Lower lobe of right lung (tissue), 2 donors: ENCODE measurements at regions not wholly inside any gene's neighbourhood (a gene's known extent, or its start where the extent isn't known, plus 50 kb on each side); places are given as distances from the start of the nearest gene placed in this dataset.
"Not testable (repeated sequence)": the region's sequence is repeated elsewhere in the genome, so short reads cannot be mapped to it uniquely, and the experiment has no call there.

ENCODE experiments used
- ATAC-seq, 2 donors: fragments of 200-7000 bp; cut with Tn5 transposase; one replicate each; pipeline ENCODE4 v1.9.1; 2020 to 2022; ENCODE audit warnings: mild to moderate bottlenecking in 2 of 2, moderate library complexity in 2 of 2
- DNase-seq: peaks from one replicate; pipeline ENCODE4 v3.0.0-alpha.2; 2020
- H3K27ac ChIP-seq: fragments of 200-600 bp; one replicate; pipeline ENCODE4 v1.8.0; 2022
- H3K27me3 ChIP-seq: fragments of 200-600 bp; one replicate; pipeline ENCODE4 v1.8.0; 2022; ENCODE audit warnings: low read depth
- H3K36me3 ChIP-seq: fragments of 200-600 bp; one replicate; pipeline ENCODE4 v1.8.0; 2022; ENCODE audit warnings: mild to moderate bottlenecking
- H3K4me1 ChIP-seq: fragments of 200-600 bp; one replicate; pipeline ENCODE4 v1.8.0; 2022
- H3K4me3 ChIP-seq: fragments of 200-600 bp; one replicate; pipeline ENCODE4 v1.8.0; 2022; ENCODE audit warnings: mild to moderate bottlenecking
- H3K9me3 ChIP-seq: fragments of 200-600 bp; one replicate; pipeline ENCODE4 v1.8.0; 2022
- intact Hi-C: fragments of 100-400 bp; cut with DNase I; formaldehyde crosslinking; loops from one replicate; pipeline ENCODE4 v1.11.0; 2022
- TF ChIP-seq, protein P1 (sequence below): fragments of 200-600 bp; IDR thresholded peaks from one replicate; pipeline ENCODE4 v1.8.0; 2022; ENCODE audit warnings: antibody characterized with exemption, mild to moderate bottlenecking
- donor health status: DM: no; HTN: yes; CAD: no; lungs with severe emphysema.

DNA sequence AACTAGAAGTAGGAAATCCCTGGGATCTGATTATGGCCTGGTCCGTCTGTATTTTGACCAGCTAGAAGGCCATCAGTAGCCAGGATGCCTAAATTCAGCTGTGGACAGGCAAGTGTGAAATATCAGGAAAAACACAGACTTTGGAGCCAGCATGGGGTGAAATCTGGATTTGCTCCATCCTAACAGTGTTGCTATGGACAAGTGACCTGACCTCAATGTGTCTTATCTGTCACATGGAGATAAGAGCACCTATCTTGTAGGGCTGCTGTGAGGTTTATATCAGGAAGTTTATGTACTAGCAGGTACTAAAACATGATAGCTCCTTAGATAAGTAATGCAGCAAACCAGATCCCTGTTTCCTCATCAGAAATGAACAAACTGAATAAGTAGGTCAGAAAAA lies 460.4 kb downstream of the STK39 start:
- Histone ChIP-seq H3K4me1 (no peaks in the 10 kb centered on the region), H3K36me3 (no peaks in the 10 kb centered on the region), H3K9me3 (no peaks in the 10 kb centered on the region), H3K27ac (no peak overlapping the region), H3K27me3 (no peaks in the 10 kb centered on the region), H3K4me3 (no peak overlapping the region)
- ATAC-seq = no peak
- TF ChIP-seq, protein P1, sequence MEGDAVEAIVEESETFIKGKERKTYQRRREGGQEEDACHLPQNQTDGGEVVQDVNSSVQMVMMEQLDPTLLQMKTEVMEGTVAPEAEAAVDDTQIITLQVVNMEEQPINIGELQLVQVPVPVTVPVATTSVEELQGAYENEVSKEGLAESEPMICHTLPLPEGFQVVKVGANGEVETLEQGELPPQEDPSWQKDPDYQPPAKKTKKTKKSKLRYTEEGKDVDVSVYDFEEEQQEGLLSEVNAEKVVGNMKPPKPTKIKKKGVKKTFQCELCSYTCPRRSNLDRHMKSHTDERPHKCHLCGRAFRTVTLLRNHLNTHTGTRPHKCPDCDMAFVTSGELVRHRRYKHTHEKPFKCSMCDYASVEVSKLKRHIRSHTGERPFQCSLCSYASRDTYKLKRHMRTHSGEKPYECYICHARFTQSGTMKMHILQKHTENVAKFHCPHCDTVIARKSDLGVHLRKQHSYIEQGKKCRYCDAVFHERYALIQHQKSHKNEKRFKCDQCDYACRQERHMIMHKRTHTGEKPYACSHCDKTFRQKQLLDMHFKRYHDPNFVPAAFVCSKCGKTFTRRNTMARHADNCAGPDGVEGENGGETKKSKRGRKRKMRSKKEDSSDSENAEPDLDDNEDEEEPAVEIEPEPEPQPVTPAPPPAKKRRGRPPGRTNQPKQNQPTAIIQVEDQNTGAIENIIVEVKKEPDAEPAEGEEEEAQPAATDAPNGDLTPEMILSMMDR = no peak
- DNase-seq = no peak
- intact Hi-C loops = no loop called here

DNA sequence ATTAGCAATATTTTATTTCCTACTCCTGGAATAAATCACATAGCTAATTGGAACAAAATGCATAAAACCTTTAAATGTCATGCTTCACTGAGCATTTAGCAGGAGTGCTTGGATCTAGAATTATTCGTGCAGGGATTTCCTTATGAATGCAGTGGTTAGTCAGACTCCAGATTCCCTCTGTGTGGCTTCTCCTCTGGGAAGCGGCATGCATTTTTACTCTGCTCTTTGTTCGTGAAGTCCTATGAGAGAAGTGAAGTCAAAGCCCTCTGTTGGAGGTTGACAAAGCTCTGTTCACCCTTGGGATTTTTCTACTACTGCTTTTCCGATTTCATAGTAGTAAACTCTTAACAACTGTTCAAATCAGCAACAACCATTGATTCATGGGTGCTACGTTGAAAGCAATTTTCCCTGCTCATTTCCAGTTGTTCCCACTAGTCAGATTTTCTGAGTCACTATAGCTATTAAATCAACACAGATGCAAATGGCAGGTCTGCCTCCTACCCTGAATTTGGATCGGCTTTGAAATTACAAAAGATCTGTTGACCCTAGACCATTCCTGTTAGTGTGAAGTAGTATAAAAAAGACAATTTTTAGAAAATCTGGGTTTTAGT lies 461.7 kb downstream of the STK39 start:
- Histone ChIP-seq H3K27ac (no peak overlapping the region), H3K4me1 (no peaks in the 10 kb centered on the region), H3K4me3 (no peak overlapping the region), H3K27me3 (no peaks in the 10 kb centered on the region), H3K36me3 (no peaks in the 10 kb centered on the region), H3K9me3 (no peaks in the 10 kb centered on the region)
- TF ChIP-seq, protein P1 = no peak
- ATAC-seq (no peak), DNase-seq (no peak)
- intact Hi-C loops = no loop called here

DNA sequence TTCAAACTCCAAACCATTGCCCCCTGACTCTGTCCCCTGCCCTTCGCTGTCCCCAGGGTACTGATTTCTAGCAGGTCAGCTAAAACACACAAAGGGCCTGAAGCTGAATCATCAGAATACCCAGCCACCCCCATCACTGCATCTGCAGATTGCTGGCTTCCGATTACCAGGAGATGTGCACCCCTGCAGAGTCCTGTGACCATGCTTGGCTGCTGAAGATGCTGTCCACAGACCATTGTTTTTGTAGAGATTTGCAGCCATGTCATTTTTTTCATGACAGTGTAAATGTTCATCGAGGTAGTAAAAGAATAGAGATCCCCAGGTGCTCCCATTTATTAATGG lies 463.3 kb downstream of the STK39 start:
- Histone ChIP-seq H3K36me3 (no peaks in the 10 kb centered on the region), H3K4me3 (no peak overlapping the region), H3K27me3 (no peaks in the 10 kb centered on the region), H3K27ac (no peak overlapping the region), H3K9me3 (no peaks in the 10 kb centered on the region), H3K4me1 (no peaks in the 10 kb centered on the region)
- ATAC-seq (no peak), DNase-seq (no peak)
- intact Hi-C loops = no loop called here
- TF ChIP-seq, protein P1 = no peak

DNA sequence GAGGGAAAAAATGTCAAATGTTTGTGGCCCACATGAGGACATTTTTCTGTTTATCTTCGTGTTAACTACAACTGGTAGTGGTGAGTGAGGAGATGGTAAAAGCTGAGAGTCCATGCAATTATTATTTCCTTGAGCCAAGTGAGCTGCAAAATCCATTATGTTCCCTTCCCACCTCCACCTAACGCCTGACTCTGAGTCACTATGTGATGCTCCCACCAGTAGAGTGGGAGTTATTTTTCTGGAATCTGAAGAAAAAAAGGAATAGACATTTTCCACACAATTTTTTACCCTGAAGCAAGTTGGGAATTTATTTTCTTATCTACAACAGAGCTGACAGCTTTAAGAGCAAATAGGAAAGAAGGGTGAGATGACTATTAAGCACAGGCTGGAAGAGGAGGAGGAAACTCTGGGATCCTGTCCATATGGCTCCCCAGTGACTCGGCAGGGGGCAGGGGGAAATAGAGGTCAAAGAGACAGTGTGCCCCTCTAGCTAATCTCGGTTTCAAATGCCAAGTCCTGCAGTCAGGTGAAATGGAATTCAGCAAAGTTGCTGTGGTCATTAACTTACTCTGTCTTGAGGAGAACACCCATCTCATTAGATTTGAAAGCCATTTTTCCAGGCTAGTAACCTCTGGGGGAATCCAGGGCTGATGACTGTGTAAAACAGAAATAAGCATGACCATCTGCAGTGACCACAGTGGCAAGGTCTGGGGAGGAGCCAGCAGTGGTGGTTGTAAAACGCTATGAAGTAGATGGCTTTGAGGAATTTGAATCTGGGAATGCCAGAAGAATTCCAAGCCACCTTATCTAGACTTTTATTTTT lies 463.9 kb downstream of the STK39 start:
- no peak for ATAC-seq
- intact Hi-C loops = no loop called here

DNA sequence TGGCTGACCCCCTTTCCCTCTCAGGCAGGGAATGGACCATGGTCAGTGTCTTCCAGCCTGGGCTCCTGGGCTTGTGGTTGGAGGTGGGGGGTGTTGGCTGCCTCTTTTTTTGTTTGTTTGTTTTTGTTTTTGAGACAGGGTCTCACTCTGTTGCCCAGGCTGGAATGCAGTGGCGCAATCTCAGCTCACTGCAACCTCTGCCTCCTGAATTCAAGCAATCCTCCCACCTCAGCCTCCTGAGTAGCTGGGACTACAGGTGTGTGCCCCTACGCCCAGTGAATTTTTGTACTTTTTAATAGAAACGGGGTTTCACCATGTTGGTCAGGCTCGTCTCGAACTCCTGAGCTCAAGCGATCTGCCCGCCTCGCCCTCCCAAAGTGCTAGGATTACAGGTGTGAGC lies 465.8 kb downstream of the STK39 start:
- H3K27ac ChIP-seq, ATAC-seq, H3K27me3 ChIP-seq, intact Hi-C loops, H3K4me3 ChIP-seq, H3K36me3 ChIP-seq, H3K4me1 ChIP-seq, DNase-seq, H3K9me3 ChIP-seq: not testable (repeated sequence)

More for the DNA sequence above, 463.9 kb downstream of the STK39 start:
- Histone ChIP-seq H3K27me3 (no peaks in the 10 kb centered on the region), H3K4me1 (no peaks in the 10 kb centered on the region), H3K27ac (no peak overlapping the region), H3K36me3 (no peaks in the 10 kb centered on the region), H3K4me3 (no peak overlapping the region), H3K9me3 (no peaks in the 10 kb centered on the region)
- TF ChIP-seq, protein P1 = no peak
- no peak for DNase-seq

DNA sequence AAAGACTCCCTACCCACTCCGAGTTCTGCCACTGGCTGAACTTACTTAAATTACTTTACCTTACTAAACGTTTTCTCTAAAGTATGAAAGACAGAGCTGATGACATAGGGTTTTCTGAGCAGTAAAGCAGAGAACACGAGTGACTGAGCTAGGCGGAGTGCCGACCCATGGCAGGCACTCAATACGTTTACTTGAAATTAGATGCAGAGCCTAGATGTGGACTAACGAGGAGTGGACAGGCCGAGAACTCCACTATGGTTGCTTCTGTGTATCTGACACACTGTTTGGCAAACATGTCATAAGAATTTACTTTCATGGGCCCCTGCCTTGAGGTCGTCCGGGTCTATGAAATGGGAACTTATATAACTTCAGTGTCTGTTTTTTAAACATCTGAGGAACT lies 471.0 kb downstream of the STK39 start:
- Histone ChIP-seq H3K27me3 (no peaks in the 10 kb centered on the region), H3K4me1 (no peaks in the 10 kb centered on the region), H3K36me3 (no peaks in the 10 kb centered on the region), H3K27ac (no peak overlapping the region), H3K9me3 (no peaks in the 10 kb centered on the region), H3K4me3 (no peak overlapping the region)
- TF ChIP-seq, protein P1 = no peak
- ATAC-seq = no peak
- intact Hi-C loops = no loop called here
- DNase-seq = no peak
